Stomach (tissue), 4 donors: ENCODE measurements at regions not wholly inside any gene's neighbourhood (a gene's known extent, or its start where the extent isn't known, plus 50 kb on each side); places are given as distances from the start of the nearest gene placed in this dataset.

ENCODE experiments used
- CTCF ChIP-seq, 7 experiments: fragments of 450-650 bp in 4 of 7; fragments of 200-600 bp in 3 of 7; sonication (generic) in 3 of 7; IDR thresholded peaks; one replicate each; pipeline ENCODE4 v1.5.1; 2016 to 2019; ENCODE audit warnings: antibody characterized with exemption in 7 of 7, control low read depth in 2 of 7, mild to moderate bottlenecking in 1 of 7
- EP300 ChIP-seq: sonication (generic); formaldehyde crosslinking; IDR thresholded peaks from one replicate; pipeline ENCODE4 v1.6.1; 2017; ENCODE audit warnings: antibody characterized with exemption
- POLR2A ChIP-seq, 4 donors: fragments of 450-650 bp; IDR thresholded peaks; one replicate each; pipeline ENCODE4 v1.6.1; 2016; ENCODE audit warnings: antibody characterized with exemption in 4 of 4, control low read depth in 2 of 4, mild to moderate bottlenecking in 1 of 4, moderate library complexity in 1 of 4
- POLR2AphosphoS5 ChIP-seq, 3 donors: sonication (generic); formaldehyde crosslinking; IDR thresholded peaks; one replicate each; pipeline ENCODE4 v1.6.1; 2016; ENCODE audit warnings: antibody characterized with exemption in 3 of 3

- no peak for TF ChIP-seq CTCF (IDR thresholded peaks at IDR 0.05)
- TF ChIP-seq POLR2A (IDR thresholded peaks at IDR 0.05) = no peak
- TF ChIP-seq POLR2AphosphoS5 (IDR thresholded peaks at IDR 0.05) = no peak
- TF ChIP-seq EP300 = no peak
Observed at GRCh38 chr11:115700981-115701875, 197.0 kb upstream of the CADM1 start.
